T-helper 1 cell (primary cell): ENCODE measurements at regions not wholly inside any gene's neighbourhood (a gene's known extent, or its start where the extent isn't known, plus 50 kb on each side); places are given as distances from the start of the nearest gene placed in this dataset.

Source experiments
- DNase-seq, 5 donors: peaks; one replicate each; pipeline ENCODE4 v3.0.0-alpha.2; 2012 to 2020

GRCh38 chr21:19712441-19712840 is 1285.8 kb upstream of the NCAM2 start:
- DNase-seq: no peak

- DNase-seq: no peak
Observed at GRCh38 chr21:19713313-19713712, 1284.9 kb upstream of the NCAM2 start.

GRCh38 chr21:19724081-19724480 is 1274.1 kb upstream of the NCAM2 start:
- no peak for DNase-seq

GRCh38 chr21:19731251-19731650 is 1267.0 kb upstream of the NCAM2 start:
- no peak for DNase-seq

- no peak for DNase-seq
Observed at GRCh38 chr21:19759836-19760235, 1238.4 kb upstream of the NCAM2 start.

- no peak for DNase-seq
Observed at GRCh38 chr21:19767546-19767945, 1230.7 kb upstream of the NCAM2 start.

GRCh38 chr21:19771881-19772280 is 1226.3 kb upstream of the NCAM2 start:
- DNase-seq: no peak

- DNase-seq: no peak
Observed at GRCh38 chr21:19776076-19776475, 1222.1 kb upstream of the NCAM2 start.

GRCh38 chr21:19781881-19782652 is 1216.1 kb upstream of the NCAM2 start:
- DNase-seq: no peak

- DNase-seq: no peak
Observed at GRCh38 chr21:19785941-19786340, 1212.3 kb upstream of the NCAM2 start.

GRCh38 chr21:19792004-19792403 is 1206.2 kb upstream of the NCAM2 start:
- DNase-seq: no peak

GRCh38 chr21:19807201-19807600 is 1191.0 kb upstream of the NCAM2 start:
- DNase-seq: no peak

GRCh38 chr21:19810779-19811178 is 1187.4 kb upstream of the NCAM2 start:
- DNase-seq: no peak

GRCh38 chr21:19830446-19830845 is 1167.8 kb upstream of the NCAM2 start:
- no peak for DNase-seq

GRCh38 chr21:19832551-19832950 is 1165.7 kb upstream of the NCAM2 start:
- no peak for DNase-seq

- no peak for DNase-seq
Observed at GRCh38 chr21:19833082-19833481, 1165.1 kb upstream of the NCAM2 start.

- no peak for DNase-seq
Observed at GRCh38 chr21:19842601-19843000, 1155.6 kb upstream of the NCAM2 start.

GRCh38 chr21:19844334-19844733 is 1153.9 kb upstream of the NCAM2 start:
- no peak for DNase-seq

- DNase-seq: no peak
Observed at GRCh38 chr21:19850157-19850556, 1148.1 kb upstream of the NCAM2 start.

- no peak for DNase-seq
Observed at GRCh38 chr21:19853061-19853460, 1145.1 kb upstream of the NCAM2 start.

GRCh38 chr21:19853709-19854575 is 1144.3 kb upstream of the NCAM2 start:
- no peak for DNase-seq

GRCh38 chr21:19855522-19855921 is 1142.7 kb upstream of the NCAM2 start:
- no peak for DNase-seq

- DNase-seq: no peak
Observed at GRCh38 chr21:19864476-19864875, 1133.7 kb upstream of the NCAM2 start.

GRCh38 chr21:19870682-19871081 is 1127.5 kb upstream of the NCAM2 start:
- DNase-seq: no peak
